HG03095 (cell line): ENCODE measurements at regions not wholly inside any gene's neighbourhood (a gene's known extent, or its start where the extent isn't known, plus 50 kb on each side); places are given as distances from the start of the nearest gene placed in this dataset.

Experiments used
- ATAC-seq: cut with Tn5 transposase; IDR thresholded peaks from one replicate; pipeline ENCODE4 v1.9.1; 2021; ENCODE audit warnings: moderate library complexity; ENCODE audit not compliant: unreplicated experiment

GRCh38 chr14:100955201-100955600 is 51.7 kb upstream of the RTL1 start:
- no peak for ATAC-seq

DNA sequence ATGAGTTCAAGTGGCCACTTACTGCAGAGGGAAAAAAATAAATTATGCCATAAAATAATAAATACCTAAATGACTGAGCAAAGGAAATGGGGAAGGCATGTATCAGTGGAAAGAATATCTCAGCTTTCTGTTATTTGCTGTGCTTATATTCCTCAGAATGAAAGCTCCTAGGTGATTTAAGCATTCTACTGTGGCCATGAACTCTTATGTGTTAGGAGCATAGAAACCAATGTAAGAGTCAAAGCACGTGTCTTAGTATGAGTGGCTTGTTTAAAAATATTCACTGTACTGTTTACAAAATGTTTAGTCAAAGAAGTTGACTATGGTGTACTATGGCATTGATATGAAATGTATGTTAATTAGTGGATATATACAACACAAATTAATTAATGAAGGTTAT is 59.0 kb upstream of the RTL1 start:
- no peak for ATAC-seq

DNA sequence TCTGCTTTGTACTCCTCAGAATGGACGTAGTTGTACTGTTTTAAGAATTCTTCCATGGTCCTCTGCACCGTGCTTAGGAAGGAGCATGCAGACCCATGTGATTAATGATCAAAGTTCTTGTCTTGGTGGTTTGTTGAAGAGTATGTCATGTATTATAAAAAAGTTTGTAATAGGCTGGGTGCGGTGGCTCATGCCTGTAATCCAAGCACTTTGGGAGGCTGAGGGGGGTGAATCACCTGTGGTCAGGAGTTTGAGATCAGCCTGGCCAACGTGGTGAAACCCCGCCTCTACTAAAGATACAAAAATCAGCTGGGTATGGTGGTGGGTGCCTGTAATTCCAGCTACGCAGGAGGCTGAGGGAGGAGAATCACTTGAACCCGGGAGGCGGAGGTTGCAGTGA is 61.8 kb upstream of the RTL1 start:
- ATAC-seq = no peak

DNA sequence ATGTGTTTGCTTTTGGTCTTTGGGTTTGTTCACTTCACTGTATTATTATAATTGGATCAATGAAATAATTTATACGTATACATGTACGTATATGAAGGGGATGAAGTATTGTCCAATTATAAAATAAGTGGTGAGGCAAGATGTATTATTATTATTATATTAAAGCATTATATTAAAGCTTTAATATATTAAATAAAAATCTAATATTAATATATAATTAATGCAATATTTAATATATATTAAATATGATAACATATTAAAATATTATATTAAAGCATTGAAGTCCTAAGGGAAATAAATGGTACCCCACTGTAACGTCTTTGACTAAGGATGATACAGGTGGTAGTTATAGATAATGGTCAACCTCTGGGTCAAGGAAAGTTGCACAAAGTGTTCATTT is 63.7 kb upstream of the RTL1 start:
- no peak for ATAC-seq

DNA sequence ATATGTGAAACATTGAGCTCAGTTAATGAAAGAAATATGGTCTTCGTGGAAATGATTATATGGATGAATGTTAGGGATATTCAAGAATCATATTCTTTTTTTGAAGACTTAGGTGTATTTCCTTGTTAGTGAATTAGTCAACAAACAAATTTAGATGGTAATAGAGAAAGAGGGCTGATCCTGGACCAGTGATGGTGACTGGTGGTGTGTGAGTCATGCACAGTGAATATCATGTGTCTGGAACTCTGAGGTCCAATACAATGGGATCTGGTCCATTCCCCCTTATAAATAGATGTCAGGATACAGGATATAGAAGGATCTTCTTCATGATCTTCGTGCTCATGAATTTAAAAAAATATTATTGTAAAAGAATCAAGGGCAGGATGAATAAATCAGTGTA is 64.4 kb upstream of the RTL1 start:
- ATAC-seq = no peak

GRCh38 chr14:100972118-100972897 is 68.8 kb upstream of the RTL1 start:
- no peak for ATAC-seq

- no peak for ATAC-seq
These were observed 72.1 kb upstream of the RTL1 start for GRCh38 chr14:100975671-100976070.

GRCh38 chr14:100979079-100979478 is 75.6 kb upstream of the RTL1 start:
- ATAC-seq = no peak

GRCh38 chr14:100979780-100980179 is 76.3 kb upstream of the RTL1 start:
- ATAC-seq = no peak

GRCh38 chr14:100980823-100981222 is 77.3 kb upstream of the RTL1 start:
- no peak for ATAC-seq

DNA sequence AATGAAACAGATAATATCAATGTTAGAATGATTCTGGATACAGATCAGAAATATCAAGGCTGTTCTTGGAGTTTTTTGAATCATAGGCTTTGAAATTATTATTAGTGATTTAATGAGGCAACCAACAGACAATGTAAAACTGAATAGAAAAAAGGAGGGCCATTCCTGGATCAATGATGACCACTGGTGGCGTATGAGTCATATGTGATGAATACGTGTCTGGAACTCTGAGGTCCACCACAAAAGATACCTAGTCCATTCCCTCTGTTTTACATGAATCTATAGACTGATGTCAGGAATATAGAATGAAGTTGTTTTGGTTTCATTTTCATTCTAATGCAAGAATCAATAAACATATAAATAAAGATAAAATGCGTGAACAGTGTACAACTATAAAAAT is 78.3 kb upstream of the RTL1 start:
- no peak for ATAC-seq

DNA sequence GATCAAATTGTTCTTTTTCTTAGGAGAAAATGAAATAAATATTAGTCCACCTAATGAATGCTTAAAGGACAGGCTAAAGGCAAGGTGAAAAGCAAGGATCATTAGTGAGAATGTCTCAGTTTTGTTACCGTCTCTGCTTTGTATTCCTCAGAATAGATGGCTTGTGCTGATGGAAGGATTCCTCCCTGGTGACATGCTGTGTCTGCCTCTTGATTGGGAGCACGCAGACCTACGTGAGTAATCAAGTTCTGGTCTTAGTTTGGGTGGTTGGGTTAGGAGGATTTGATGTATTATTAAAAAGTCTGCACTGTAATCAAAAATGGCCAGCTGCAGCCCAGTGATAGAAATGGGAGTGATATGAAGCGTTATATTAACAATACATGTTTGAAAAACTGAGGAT is 78.8 kb upstream of the RTL1 start:
- no peak for ATAC-seq

DNA sequence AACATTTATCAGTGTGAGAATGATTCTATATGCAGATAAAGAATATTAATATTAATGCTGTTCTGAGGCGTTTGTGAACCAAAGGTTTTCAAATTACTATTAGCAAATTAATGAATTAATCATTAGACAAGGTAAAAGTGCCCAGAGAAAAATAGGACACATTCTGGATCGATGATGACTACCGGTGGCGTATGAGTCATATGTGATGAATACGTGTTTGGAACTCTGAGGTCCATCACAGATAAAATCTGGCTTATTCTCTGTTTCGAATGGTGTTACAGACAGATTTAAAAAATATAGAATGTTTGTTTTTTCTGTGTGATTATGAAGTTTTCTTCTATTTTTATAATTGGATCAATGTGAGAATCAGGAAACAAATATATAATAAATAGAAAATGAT is 79.2 kb upstream of the RTL1 start:
- ATAC-seq = no peak

DNA sequence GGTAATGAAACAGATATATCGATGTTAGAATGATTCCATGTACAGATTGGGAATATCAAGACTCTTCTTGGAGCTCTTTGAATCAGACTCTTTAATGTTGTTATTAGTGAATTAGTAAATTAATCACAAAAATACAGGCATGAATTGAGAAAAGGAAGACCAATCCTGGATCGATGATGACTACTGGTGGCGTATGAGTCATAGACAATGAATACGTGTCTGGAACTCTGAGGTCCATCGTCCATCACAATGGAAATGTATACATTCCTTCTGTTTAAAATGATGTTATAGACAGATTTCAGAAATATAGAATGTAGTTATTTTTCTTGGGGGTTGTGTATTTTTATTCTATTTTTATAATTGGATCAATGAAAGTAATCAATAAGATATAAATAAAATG is 80.2 kb upstream of the RTL1 start:
- no peak for ATAC-seq

DNA sequence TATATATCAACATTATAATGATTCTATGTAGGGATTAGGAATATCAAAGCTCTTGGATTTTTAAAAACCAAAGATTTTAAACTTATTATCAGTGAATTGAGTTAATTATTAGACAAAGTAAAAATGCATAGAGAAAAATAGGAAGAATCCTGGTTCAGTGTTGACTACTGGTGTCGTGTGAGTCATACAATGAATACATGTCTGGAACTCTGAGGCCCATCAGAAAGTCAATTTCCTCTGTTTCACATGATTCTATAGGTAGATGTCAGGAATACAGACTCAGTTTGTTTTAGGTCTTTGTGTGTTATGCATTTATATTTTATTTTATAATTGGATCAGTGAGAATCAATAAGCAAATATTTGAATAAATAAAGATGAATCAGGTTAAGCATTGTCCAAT is 84.5 kb upstream of the RTL1 start:
- no peak for ATAC-seq

DNA sequence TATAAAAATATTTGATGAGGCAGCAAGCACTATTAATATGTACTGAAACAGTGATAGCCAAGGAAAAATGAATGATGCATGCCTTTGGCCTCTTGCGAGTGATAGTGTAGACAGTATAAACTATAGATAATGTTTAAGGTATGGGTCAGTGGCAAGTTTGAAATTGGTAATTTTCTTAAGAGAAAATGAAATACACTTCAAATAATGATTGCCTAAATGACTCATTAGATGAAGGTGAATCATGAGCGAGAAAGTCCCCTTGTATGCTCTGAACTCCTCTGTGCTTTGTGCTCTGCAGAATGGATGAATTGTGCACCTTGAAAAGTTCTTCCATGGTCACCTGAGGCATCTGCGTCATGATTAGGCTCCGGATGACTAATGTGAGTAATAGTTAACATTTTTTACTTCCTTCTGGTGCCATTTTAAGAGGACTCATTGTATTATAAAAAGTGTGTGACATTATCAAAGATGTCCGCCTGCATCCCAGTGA is 84.9 kb upstream of the RTL1 start:
- no peak for ATAC-seq

GRCh38 chr14:100988956-100989355 is 85.4 kb upstream of the RTL1 start:
- ATAC-seq = no peak

DNA sequence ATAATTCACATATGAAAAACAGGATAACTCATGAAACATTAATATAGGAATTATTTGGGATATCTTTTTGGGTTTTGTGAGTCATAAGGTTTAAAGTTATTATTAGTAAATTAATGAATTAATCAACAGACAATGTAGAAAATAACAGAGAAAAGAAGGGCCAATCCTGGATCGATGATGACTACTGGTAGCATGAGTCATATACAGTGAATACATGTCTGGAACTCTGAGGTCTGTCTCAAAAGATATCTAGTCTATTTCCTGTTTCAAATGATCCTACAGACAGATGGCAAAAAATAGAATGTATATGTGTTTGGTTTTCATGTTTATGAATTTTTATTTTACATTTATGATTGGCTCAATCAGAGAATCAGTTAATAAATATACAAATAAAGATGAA is 86.4 kb upstream of the RTL1 start:
- ATAC-seq = no peak

GRCh38 chr14:100994082-100994481 is 90.6 kb upstream of the RTL1 start:
- no peak for ATAC-seq

- ATAC-seq = no peak
These were observed 91.3 kb upstream of the RTL1 start for GRCh38 chr14:100994756-100995330.

DNA sequence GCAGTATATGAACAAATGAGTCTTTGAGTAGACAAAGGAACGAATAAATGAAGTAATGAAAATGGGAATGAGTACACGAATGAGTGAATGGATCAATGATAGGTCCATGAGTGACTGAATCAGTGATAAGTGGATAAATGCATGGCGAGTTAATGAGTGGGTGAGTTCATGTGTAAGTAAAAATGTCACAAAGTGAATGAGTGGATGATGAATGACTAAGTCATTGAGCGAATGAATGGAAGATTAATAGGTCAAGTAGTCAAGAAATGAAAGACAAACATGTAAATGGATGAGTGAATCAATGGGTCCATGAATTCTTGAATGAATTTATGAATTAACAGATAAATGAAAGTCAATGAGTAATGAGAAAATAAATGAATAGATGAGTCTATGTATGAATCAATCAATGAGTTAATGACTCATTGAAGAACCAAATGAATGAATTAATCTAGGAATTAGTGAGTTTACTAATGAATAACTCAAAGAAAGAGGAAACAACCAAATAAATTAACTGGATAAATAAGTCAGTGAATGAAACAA is 97.3 kb upstream of the RTL1 start:
- no peak for ATAC-seq

DNA sequence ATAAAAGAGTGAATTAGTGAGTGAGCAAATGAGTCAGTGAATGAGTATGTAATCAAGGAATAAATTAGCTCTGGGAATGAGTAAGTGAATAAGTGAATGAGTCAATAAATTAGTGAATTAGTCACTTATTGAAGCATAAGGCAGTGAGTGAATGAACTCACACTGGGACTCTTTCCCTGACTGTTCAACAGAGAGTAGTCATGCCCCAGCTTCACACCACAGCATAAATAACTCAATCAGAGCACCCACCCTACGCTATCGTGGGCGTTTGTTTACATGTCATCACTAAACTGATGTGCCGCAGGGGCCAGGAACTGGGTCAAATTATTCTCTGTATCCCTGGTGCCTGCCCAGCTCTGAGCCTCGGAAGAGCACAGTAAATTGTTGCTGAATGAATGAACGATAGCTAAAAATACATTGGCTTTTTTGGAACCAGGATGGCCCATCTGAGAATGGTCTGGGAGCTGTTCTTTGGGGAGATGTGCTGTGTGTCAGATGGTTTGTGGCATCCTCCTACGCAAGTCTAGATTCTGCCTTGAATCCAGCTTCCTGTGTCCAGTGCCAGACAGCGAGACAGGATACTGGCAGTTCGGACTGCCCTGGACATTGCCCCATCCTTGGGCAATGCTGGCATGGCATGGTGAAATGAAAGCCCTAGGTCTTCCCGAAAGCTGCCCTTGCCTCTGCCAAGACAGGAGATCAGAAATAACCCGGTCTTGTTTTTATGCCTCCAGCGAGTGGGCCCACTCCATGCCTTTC is 98.0 kb upstream of the RTL1 start:
- ATAC-seq = no peak
